OCI-M2 (cell line): ENCODE measurements at regions not wholly inside any gene's neighbourhood (a gene's known extent, or its start where the extent isn't known, plus 50 kb on each side); places are given as distances from the start of the nearest gene placed in this dataset.

Source experiments
- DNase-seq: peaks from one replicate; lab custom pipeline; 2025; ENCODE audit not compliant: unreplicated experiment; lab: John Stamatoyannopoulos, UW

- DNase-seq = no peak
These were observed 388.9 kb upstream of the JARID2 start for GRCh38 chr6:14857001-14857400.

GRCh38 chr6:14857501-14857900, 388.4 kb upstream of the JARID2 start:
- DNase-seq = no peak

GRCh38 chr6:14858808-14859207, 387.1 kb upstream of the JARID2 start:
- DNase-seq = no peak

- DNase-seq = no peak
These were observed 385.1 kb upstream of the JARID2 start for GRCh38 chr6:14860774-14861173.

GRCh38 chr6:14861491-14861943, 384.4 kb upstream of the JARID2 start:
- DNase-seq = no peak

- no peak for DNase-seq
These were observed 383.0 kb upstream of the JARID2 start for GRCh38 chr6:14862845-14863244.

- peak; percentile 6 for DNase-seq
These were observed 381.7 kb upstream of the JARID2 start for GRCh38 chr6:14863902-14864850.

GRCh38 chr6:14865531-14866100, 380.3 kb upstream of the JARID2 start:
- no peak for DNase-seq

GRCh38 chr6:14867802-14868201, 378.1 kb upstream of the JARID2 start:
- no peak for DNase-seq

GRCh38 chr6:14871221-14871620, 374.6 kb upstream of the JARID2 start:
- no peak for DNase-seq

- no peak for DNase-seq
These were observed 372.8 kb upstream of the JARID2 start for GRCh38 chr6:14873101-14873500.

- DNase-seq = no peak
These were observed 372.0 kb upstream of the JARID2 start for GRCh38 chr6:14873781-14874441.

- DNase-seq = no peak
These were observed 370.8 kb upstream of the JARID2 start for GRCh38 chr6:14874975-14875480.

- DNase-seq = no peak
These were observed 370.3 kb upstream of the JARID2 start for GRCh38 chr6:14875481-14876063.

GRCh38 chr6:14876778-14877613, 368.9 kb upstream of the JARID2 start:
- DNase-seq = no peak

- no peak for DNase-seq
These were observed 368.1 kb upstream of the JARID2 start for GRCh38 chr6:14877758-14878157.

- no peak for DNase-seq
These were observed 365.8 kb upstream of the JARID2 start for GRCh38 chr6:14880052-14880451.

- no peak for DNase-seq
These were observed 365.2 kb upstream of the JARID2 start for GRCh38 chr6:14880677-14881076.

GRCh38 chr6:14881398-14881797, 364.5 kb upstream of the JARID2 start:
- no peak for DNase-seq

- DNase-seq = no peak
These were observed 363.4 kb upstream of the JARID2 start for GRCh38 chr6:14882394-14883026.
